ENCODE measurements at regions not wholly inside any gene's neighbourhood (a gene's known extent, or its start where the extent isn't known, plus 50 kb on each side); places are given as distances from the start of the nearest gene placed in this dataset.

GRCh38 chr1:188958461-188959115 is 1519.1 kb downstream of the BRINP3 start:
- FAIRE-seq (no peak), DNase-seq (ENCODE audit: insufficient read length, low spot score) (no peak)
- no peak for TF ChIP-seq CTCF (IDR thresholded peaks at IDR 0.05; ENCODE audit: insufficient read depth, missing control alignments)

GRCh38 chr1:188986745-188987417 is 1490.8 kb downstream of the BRINP3 start:
- DNase-seq (ENCODE audit: insufficient read length, low spot score), result peak; percentile 23
- no peak for TF ChIP-seq CTCF (IDR thresholded peaks at IDR 0.05; ENCODE audit: insufficient read depth, missing control alignments)
- peak; percentile 97 for FAIRE-seq

GRCh38 chr1:188988589-188988988 is 1489.1 kb downstream of the BRINP3 start:
- DNase-seq (ENCODE audit: insufficient read length, low spot score) (no peak), FAIRE-seq (no peak)
- TF ChIP-seq CTCF (IDR thresholded peaks at IDR 0.05; ENCODE audit: insufficient read depth, missing control alignments), result no peak

- DNase-seq (ENCODE audit: insufficient read length, low spot score) (no peak), FAIRE-seq (peak; percentile 95)
- TF ChIP-seq CTCF (IDR thresholded peaks at IDR 0.05; ENCODE audit: insufficient read depth, missing control alignments), result no peak
Observed at GRCh38 chr1:188991221-188991930, 1486.3 kb downstream of the BRINP3 start.

- peak; percentile 35 for FAIRE-seq
- TF ChIP-seq CTCF (IDR thresholded peaks at IDR 0.05; ENCODE audit: insufficient read depth, missing control alignments), result no peak
Observed at GRCh38 chr1:189007824-189008223, 1469.8 kb downstream of the BRINP3 start.

GRCh38 chr1:189021577-189021976 is 1456.1 kb downstream of the BRINP3 start:
- no peak for TF ChIP-seq CTCF (IDR thresholded peaks at IDR 0.05; ENCODE audit: insufficient read depth, missing control alignments)
- peak; percentile 74 for FAIRE-seq
- DNase-seq (ENCODE audit: insufficient read length, low spot score), result no peak

More at GRCh38 chr1:189007824-189008223, 1469.8 kb downstream of the BRINP3 start:
- no peak for DNase-seq (ENCODE audit: insufficient read length, low spot score)

All from D721Med (cell line).